Mesenteric fat pad (tissue), 1 donor: ENCODE measurements at regions not wholly inside any gene's neighbourhood (a gene's known extent, or its start where the extent isn't known, plus 50 kb on each side); places are given as distances from the start of the nearest gene placed in this dataset.

Experiments used
- DNase-seq: peaks from one replicate; pipeline ENCODE4 v3.0.0-alpha.2; 2020; ENCODE audit warnings: low spot score
- donor health status: DM: yes; HTN: yes; CAD: no.

DNA sequence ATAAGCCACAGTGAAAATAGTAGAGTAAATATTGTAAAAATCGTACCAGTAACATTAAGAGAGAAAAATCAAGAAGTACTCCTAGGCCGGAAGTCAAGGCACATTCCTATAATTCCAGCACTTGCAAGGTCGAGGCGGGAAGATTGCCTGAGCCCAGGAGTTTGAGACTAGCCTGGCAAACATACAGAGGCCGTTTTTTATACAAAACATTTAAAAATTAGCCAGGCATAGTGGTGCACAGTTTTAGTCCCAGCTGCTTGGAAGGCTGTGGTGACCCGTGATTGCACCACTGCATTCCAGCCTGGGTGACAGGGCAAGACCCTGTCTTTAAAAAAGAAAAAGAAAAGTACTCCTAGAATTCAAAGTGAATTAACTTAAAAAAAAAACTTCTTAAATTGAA, 341.8 kb downstream of the C12orf50 start:
- no peak for DNase-seq

DNA sequence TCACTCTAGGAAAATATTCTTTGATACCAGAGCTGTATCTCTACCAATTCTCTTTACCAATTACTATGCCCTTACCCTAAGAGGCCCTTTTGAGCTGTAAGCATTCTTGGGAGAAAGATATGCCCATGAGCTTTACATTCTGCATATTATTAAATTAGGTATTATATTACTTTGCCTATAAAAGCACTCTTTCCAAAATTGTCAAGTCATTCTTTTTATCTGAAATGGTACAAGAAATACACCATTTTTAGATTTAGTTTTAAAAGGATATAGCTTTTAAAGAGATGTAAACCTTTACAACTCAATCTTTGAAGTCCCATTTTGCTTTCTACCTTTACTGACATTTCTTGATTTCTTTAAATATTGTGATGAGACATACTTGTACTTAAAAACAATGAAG, 343.5 kb downstream of the C12orf50 start:
- DNase-seq, result no peak

DNA sequence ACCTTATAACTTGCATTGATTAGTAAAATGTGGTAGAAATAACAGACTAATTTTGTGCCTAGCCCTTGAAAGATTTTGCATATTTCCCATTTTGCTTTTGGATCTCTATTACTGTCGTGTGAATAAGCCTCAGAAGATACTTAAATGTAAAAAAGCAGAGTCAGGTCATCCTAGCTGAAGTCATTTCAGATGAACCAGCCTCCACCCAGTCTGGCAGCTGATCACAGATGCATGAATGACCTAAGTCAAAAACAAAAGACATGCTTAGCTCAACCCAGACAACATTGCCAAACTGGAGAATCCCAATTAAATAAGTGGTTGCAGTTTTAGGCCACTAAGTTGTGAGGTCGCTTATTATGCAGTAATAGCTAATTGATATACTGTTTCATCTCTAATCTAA, 349.9 kb downstream of the C12orf50 start:
- no peak for DNase-seq

DNA sequence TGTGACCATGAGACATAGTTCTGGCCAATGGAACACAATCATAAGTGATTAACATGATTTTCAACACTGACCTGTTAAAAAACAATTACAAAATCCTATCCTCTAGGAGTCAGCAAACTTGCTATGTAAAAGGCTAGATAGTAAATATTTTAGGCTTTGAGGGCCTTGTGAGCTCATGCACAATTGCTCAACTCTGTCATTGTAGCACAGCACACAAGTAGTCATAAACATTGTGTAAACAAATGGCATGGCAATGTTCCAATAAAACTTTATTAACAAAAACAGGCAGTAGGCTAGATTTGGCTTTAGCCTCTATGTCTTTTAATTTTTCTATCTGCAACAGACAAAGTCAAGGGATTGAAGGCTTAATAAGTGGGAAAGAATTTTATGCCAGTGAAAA, 350.7 kb downstream of the C12orf50 start:
- no peak for DNase-seq

DNA sequence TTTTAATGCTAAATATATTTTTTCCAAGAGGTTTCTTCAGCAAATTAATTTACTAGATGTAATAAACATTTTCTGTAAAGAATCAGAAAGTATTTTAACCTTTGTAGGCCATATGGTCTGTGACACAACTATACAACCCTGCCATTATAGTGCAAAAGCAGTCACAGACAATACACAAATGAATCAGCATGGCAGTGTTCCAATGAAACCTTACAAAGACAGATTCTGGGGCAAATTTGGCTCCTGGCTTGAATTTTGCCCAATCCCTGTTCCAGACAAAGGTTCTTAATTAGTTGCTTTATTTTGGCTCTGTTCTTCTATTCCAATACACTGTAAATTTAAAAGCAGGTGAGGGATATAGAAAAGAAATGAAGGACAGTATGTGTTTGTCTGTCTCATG, 352.5 kb downstream of the C12orf50 start:
- no peak for DNase-seq

DNA sequence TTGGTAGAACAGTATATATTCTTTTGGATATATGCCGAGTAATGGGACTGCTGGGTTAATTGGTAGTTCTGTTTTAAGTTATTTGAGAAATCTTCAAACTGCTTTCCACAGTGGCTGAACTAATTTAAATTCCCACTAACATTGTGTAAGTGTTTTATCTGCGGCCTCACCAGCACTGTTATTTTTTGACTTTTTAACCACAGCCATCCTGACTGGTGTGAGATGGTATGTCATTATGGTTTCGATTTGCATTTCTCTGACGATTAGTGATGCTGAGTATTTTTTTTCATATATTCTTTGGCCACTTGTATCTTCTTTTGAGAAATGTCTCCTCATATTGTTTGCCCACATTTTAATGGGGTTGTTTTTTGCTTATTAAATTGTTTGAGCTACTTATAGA, 357.4 kb downstream of the C12orf50 start:
- no peak for DNase-seq

DNA sequence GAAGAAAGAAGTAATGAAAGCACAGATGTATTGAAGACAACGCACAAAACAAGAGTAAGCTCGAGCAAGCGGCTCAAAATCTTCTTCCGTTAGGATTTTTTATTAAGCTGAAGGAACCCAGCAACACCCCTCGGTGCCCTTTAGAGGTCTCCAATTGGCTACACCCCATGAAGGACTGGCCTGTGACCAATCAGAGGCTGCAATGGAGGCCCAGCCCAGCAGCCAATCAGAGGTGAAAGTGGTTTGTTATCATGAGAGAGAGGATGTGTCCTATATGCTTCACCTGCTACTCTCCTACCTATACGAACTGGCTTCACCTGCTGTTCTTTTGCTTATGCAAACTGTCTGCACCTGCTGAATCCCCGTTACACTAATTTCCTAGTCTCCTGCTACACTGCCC, 358.8 kb downstream of the C12orf50 start:
- DNase-seq, result no peak

DNA sequence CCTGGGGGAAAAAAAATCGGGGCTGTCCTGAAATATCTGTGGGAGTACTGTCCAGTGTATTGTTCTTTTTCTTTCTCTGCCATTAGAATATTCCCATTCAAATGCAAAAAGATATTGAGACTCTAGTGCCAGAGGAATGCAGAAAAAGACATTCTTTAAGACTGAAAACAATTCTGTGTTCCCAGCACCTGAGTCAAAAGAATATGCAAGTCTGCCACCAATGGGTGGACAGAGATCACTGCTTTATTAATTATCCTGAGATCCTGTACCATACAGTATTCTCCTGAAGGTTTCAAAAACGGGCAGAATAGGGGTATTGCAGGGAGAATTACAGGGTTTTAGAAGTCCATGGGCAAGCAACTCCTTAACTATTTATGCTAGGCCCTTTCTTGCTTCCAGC, 361.8 kb downstream of the C12orf50 start:
- no peak for DNase-seq

DNA sequence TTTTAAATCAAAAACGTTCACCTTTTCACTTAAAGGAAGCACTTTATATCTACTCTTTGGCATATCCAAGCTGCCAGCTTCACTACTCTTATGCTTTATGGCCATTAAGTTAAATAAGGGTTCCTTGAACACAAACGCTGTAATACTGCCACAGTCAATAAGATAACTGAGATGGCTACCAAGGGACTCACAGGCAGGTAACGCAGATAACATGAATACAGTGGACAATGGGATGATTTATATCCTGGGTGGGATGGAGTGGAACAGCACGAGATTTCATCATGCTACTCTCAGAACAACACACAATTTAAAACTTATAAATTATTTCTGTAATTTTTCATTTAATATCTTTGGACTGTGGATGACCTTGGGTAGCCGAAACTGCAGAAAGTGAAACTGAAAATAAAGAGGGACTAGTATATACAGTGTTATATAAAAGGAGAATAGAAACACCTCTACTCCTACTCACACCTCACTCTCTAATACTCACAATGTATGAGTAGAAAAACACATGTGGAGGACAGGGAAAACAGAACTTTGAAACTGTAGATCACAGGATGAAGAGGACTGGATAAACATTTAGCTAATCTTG, 367.3 kb downstream of the C12orf50 start:
- no peak for DNase-seq

DNA sequence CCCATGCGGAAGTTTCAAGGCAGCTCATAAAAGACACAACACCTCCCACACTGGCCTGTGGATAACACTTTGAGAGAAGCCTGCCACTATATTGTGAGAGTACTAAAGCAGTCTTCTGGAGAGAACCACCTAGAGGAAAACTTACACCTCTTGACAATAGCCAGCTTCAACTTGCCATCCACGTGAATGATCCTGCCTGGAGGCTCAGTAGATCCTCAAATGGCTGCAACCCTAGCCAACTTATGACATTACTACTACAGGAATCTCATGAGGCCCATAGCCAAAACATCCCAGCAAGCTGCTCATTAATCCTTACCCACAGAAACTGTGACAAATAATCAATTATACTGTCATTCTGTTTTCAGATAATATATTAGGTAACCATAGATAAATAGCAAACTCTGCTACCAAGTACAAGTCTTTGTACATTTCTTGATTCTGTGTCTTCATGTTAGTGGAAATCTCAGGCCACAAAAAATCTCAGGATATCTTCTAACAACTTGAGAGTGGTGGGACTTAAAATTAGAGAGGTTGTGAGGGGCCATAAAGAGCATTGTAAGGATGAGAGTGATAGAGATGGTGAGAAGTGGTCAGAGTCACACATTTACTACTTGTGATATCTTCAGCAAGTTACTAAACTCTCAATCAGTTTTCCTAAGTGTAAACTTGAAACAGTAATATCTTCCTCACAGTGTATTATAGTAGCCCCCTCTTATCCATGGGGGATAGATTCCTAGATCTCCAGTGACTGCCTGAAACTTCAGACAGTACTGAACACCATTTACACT, 368.0 kb downstream of the C12orf50 start:
- DNase-seq, result no peak

DNA sequence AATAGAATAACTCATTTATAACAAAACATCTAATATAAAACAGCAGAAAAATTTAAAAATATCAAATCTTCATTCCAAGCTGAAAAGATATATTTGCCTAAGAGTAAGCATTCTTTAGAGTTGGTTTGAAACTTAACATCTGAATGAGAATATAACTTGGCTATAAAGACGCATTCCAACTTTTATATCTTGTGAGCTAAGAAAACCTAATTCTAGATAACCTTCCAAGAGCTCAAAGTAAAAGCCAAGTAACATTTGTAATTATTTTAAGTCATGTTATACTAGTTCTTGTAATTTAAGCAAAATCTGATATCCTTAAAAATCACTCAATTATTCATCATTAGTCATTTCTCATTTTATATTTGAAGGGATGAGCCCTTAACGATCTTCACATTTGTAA, 368.9 kb downstream of the C12orf50 start:
- no peak for DNase-seq

DNA sequence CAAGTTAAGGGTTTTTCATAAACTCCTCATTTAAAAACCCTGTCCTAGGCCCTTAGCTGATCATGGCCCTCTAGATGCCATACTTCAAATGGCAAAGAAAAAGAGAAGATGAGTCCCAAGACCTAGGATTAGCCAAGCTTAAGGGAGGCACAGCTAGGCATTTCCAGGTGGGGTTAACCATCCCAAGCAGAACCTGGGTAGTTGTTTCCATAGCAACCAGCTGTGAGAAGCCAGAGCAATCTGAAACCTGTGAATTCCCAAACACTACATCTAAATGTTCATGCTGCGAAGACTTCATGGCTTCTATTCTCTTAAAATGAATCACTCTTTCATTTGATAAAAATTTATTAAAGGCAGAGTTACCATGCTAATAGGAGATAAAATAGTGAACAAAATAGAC, 372.9 kb downstream of the C12orf50 start:
- no peak for DNase-seq

DNA sequence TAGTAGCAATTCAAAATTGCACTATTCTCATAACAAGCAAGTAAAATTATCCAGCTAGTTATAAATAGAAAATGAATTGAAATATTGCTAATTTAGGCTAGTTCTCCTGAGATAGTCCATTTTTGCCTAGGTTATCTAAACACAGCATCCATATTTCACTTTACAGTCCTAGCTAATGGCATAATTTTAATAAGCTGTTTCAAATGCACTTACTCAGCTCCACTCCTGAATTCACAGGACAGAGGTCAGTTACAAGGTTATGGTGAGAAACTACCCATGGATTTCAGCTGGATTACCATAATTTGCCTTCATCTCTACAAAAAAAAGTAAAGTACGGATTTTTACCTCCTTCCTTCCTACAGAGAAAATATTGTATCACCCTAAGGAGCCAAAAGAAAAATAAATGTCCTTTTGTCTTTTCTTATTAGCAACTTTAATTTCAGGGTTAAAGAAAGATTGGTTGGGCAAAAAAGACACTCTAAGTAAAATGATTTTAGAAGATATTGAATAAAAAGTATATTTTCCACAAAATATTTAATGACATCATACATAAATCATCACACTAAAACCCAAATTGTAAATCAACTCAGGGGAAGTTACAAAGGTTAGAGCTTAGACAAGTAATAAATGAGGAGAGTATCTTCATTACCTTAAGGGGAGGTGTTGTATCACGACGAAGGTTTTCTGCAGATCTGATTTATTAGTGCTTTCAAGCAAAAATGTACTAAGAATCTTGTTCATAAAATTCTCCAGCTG, 377.4 kb downstream of the C12orf50 start:
- no peak for DNase-seq

DNA sequence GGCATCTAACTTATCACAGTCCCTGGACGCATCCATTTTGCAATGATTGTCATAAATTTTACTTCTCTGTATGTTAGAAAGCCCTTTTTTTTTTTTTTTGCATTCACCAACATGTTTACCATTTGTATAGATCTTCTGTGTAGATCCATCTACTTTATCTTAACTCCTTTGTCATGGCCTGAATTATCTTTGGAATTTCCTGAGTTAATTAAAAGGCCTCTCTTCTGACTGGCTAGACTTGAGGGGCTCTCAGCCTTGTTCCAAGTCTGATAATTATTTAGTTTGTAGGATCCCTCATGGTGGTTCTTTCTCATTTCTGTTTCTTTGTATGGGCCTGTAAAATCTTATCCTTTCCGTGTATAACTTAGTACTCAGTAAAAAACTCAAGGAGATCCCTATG, 387.0 kb downstream of the C12orf50 start:
- no peak for DNase-seq

DNA sequence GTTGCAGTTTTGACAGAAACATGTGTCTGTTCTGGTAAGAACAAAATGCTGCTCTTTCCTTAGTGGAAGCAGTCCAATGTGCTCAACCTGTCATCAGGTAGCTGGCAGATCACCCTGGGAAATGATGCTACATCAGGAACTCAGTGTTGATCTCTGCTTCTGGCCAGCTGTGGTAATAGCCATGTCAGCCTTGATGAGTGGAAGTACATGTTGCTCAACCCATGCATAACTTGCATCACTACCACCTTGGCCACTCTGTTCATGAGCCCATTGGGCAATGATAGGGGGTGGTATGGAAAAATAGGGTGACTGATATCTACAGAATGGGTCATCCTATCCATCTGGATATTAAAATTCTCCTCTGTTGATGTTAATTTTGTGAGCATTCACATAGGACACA, 411.0 kb downstream of the C12orf50 start:
- no peak for DNase-seq

DNA sequence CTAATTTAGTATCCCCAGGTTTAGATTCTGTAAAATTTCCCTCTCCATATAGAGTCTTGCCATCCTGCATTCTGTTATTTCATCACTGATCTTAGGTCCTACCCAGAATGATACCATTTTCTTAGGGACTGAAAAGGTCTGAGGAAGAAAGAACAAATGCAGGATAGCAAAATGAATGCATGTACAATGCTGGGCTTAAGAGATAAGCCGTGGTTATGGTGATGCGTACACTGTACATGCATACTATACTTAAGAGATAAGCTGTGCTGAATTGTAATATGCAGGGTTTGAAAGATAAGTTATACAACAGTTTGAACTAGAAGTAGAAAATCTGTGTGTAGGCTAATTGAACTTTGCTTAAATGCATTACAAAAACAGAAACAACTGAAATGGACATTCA, 416.2 kb downstream of the C12orf50 start:
- DNase-seq, result no peak

DNA sequence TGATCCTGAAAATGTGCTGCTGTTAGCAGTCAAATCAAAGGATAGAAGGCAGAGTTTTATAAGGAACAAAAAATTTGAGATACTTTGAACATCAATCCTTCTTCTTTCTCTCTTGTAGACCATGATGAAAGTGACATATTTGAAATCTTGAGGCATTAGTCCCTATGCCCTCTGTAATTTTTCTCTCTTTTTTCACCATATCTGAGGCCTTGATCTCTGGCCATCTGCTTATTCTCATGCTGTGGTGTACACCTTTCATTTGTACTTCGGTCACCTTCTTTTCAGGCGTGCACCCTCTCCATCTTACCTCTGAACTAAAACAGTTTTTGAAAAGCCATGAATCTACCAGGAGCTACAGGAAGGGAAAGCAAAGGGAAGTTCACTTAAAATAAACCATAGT, 420.9 kb downstream of the C12orf50 start:
- DNase-seq, result no peak

DNA sequence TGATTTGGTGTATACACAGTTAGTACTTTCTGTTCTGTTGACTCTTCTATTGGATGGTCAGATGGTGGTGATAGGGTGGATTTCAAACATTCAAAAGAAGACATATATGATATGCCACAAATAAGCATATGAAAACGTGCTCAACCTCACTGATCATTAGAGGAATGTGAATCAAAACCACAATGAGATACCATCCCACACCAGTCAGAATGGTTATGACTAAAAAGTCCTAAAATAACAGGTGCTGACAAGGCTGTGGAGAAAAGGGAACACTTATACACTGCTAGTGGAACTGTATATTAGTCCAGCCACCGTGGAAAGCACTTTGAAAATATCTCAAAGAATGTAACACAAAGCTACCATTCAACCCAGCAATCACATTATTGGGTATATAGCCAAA, 425.5 kb downstream of the C12orf50 start:
- DNase-seq, result no peak

DNA sequence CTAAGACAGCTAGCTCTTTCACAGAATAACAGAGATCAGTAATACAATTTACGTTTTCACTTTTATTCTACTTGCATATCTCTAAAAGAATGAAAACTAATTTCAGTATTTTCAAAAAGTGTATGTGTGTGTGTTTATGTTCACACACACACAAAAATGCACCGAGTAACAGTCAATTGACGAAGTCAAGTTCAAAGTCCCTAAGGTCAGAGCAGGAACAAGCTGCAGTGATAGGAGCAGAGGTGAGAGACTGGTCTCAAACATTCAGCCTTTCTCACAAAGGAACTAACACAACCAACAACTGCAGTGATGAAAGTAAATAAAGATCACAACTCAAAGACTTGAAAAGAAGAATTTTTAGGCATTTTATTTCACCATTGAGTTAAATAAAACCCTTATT, 429.7 kb downstream of the C12orf50 start:
- no peak for DNase-seq

DNA sequence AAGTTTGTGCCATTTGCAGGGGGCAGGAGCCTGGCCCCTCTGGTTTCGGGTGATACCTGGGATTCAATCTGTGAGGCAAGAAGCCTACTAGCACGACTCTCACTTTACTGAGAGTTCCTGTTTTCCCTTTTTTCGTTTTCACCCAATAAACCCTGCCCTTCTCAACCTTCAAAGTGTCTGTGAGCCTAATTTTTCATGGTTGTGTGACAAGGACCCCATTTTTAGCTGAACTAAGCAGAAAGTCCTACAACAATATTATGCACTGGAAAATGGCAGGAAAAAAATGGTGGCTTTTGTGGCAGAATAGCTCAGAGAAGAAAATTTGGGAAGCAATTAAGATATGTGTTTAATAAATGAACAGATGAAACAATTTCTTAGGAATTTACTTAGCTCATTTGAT, 432.1 kb downstream of the C12orf50 start:
- no peak for DNase-seq

DNA sequence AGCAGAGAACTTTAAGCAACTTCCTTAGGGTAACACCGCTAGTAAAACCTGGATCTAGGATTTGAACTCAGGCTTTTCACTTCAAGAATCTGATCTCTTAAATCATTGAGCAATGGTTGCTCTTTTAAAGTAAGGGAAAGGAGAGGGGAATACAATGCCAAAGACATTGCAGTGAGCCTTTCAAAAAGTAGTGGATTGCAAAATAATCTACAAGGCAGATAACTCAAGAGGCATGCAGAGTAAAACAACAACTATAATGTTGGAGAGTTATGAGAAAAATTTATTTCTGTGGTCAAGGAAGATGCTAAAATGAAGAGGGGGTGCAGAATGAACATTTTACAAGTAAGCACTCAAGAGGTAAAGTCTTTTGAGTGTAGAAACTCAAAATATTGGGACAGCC, 432.6 kb downstream of the C12orf50 start:
- no peak for DNase-seq

DNA sequence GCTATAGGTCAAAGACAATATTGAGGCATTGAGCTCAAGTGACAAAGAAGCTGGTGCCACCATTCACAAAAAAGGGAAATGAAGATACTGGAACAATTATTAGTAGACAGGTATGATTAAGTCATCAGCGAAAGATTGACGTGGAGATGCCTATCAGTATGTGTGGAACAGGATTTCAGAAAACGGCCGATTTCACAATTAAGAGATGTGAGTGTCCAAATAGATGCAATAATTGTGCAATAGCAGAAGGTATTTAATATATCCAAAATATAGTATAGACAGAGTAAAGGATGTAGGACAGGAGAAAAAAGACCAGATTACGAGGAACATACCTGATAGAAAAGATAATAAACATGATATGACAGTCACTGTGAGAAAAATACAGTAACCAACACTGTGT, 433.1 kb downstream of the C12orf50 start:
- DNase-seq, result no peak
